Body of pancreas (tissue), 4 donors: ENCODE measurements at regions not wholly inside any gene's neighbourhood (a gene's known extent, or its start where the extent isn't known, plus 50 kb on each side); places are given as distances from the start of the nearest gene placed in this dataset.

Experiments used
- CTCF ChIP-seq, 7 experiments: fragments of 450-650 bp in 4 of 7; fragments of 200-600 bp in 3 of 7; sonication (generic) in 3 of 7; IDR thresholded peaks; one replicate each; pipeline ENCODE4 v1.5.1; 2016 to 2019; ENCODE audit warnings: antibody characterized with exemption in 7 of 7
- POLR2A ChIP-seq, 3 donors: fragments of 450-650 bp; IDR thresholded peaks; one replicate each; pipeline ENCODE4 v1.6.1; 2016; ENCODE audit warnings: antibody characterized with exemption in 3 of 3, mild to moderate bottlenecking in 2 of 3

GRCh38 chr3:178201714-178202113 is 334.5 kb upstream of the KCNMB2 start:
- TF ChIP-seq CTCF (IDR thresholded peaks at IDR 0.05), result no peak
- TF ChIP-seq POLR2A (IDR thresholded peaks at IDR 0.05), result no peak
